DMS 273 (cell line): ENCODE measurements at regions not wholly inside any gene's neighbourhood (a gene's known extent, or its start where the extent isn't known, plus 50 kb on each side); places are given as distances from the start of the nearest gene placed in this dataset.

Experiments
- DNase-seq: peaks from one replicate; lab custom pipeline; 2025; ENCODE audit not compliant: unreplicated experiment; lab: John Stamatoyannopoulos, UW

GRCh38 chr6:166106076-166106686 is 61.5 kb downstream of the TBXT start:
- peak; percentile 82 for DNase-seq

- no peak for DNase-seq
Measured at GRCh38 chr6:166105341-166106075, 62.1 kb downstream of the TBXT start.

GRCh38 chr6:166104872-166105271 is 62.8 kb downstream of the TBXT start:
- no peak for DNase-seq

GRCh38 chr6:166104107-166104506 is 63.5 kb downstream of the TBXT start:
- no peak for DNase-seq

GRCh38 chr6:166101819-166102419 is 65.7 kb downstream of the TBXT start:
- no peak for DNase-seq

GRCh38 chr6:166097914-166098522 is 69.6 kb downstream of the TBXT start:
- DNase-seq, result peak; percentile 58

- no peak for DNase-seq
Measured at GRCh38 chr6:166087852-166088251, 79.8 kb downstream of the TBXT start.

- no peak for DNase-seq
Measured at GRCh38 chr6:166087246-166087645, 80.4 kb downstream of the TBXT start.

GRCh38 chr6:166085500-166085899 is 82.2 kb downstream of the TBXT start:
- no peak for DNase-seq

- DNase-seq, result no peak
Measured at GRCh38 chr6:166084951-166085350, 82.7 kb downstream of the TBXT start.

GRCh38 chr6:166079841-166080240 is 87.8 kb downstream of the TBXT start:
- no peak for DNase-seq

GRCh38 chr6:166078294-166078693 is 89.4 kb downstream of the TBXT start:
- DNase-seq, result peak; percentile 2

- DNase-seq, result no peak
Measured at GRCh38 chr6:166076625-166077024, 91.0 kb downstream of the TBXT start.

- no peak for DNase-seq
Measured at GRCh38 chr6:166075925-166076324, 91.7 kb downstream of the TBXT start.

- no peak for DNase-seq
Measured at GRCh38 chr6:166075186-166075585, 92.5 kb downstream of the TBXT start.

- no peak for DNase-seq
Measured at GRCh38 chr6:166073082-166073481, 94.6 kb downstream of the TBXT start.

- DNase-seq, result no peak
Measured at GRCh38 chr6:166068768-166069167, 98.9 kb downstream of the TBXT start.

GRCh38 chr6:166058064-166058739 is 109.4 kb downstream of the TBXT start:
- no peak for DNase-seq

GRCh38 chr6:166057431-166057830 is 110.2 kb downstream of the TBXT start:
- DNase-seq, result no peak

GRCh38 chr6:166056637-166057036 is 111.0 kb downstream of the TBXT start:
- no peak for DNase-seq

- no peak for DNase-seq
Measured at GRCh38 chr6:166055801-166056200, 111.8 kb downstream of the TBXT start.
